ENCODE measurements at regions not wholly inside any gene's neighbourhood (a gene's known extent, or its start where the extent isn't known, plus 50 kb on each side); places are given as distances from the start of the nearest gene placed in this dataset.

- TF ChIP-seq CTCF (conservative IDR thresholded peaks at IDR 0.05): no peak
- peaks cover 0 to 4% of the 10 kb centered on the region in 2 experiments; a peak in 2 of 4 replicates for H3K4me1 Mint-ChIP-seq
- no peak overlapping the region for H3K27ac ChIP-seq (ENCODE audit: insufficient read length, low read depth, low read length)
- no peaks in the 10 kb centered on the region for H3K79me2 ChIP-seq (ENCODE audit: insufficient read depth, low read length)
- no peak overlapping the region for H2AK5ac ChIP-seq (ENCODE audit: insufficient read length, low read length)
- H3K27ac Mint-ChIP-seq: no peak overlapping the region
- no peaks in the 10 kb centered on the region for H3K23me2 ChIP-seq (ENCODE audit: insufficient read length, low read depth, low read length, poor library complexity, severe bottlenecking)
- H4K20me1 ChIP-seq (ENCODE audit: control insufficient read depth, insufficient read depth, insufficient read length): no peaks in the 10 kb centered on the region
- H3T11ph ChIP-seq (ENCODE audit: low read length): no peak overlapping the region
- H3K27me3 Mint-ChIP-seq (ENCODE audit: low read depth): no peaks in the 10 kb centered on the region
- no peak overlapping the region for H3K4ac ChIP-seq (ENCODE audit: low read depth, low read length)
- H3K18ac ChIP-seq (ENCODE audit: insufficient read length, low read depth, low read length): no peak overlapping the region
- no peak overlapping the region for H2BK5ac ChIP-seq (ENCODE audit: insufficient read length, low read length)
- H3K23ac ChIP-seq (ENCODE audit: insufficient read length, low read depth, low read length): no peak overlapping the region
- DNase-seq: peak; percentile 36
- no peak overlapping the region for H4K91ac ChIP-seq (ENCODE audit: insufficient read length, low read depth, low read length)
- no peaks in the 10 kb centered on the region for H3K79me1 ChIP-seq (ENCODE audit: insufficient read depth, low read depth, low read length, poor library complexity, severe bottlenecking)
- H3K27me3 ChIP-seq (ENCODE audit: insufficient read depth, low read length): no peaks in the 10 kb centered on the region
- H4K8ac ChIP-seq (replicated peaks; ENCODE audit: insufficient read length, low read depth, low read length): no peak overlapping the region
- WGBS (ENCODE audit: extremely low coverage, insufficient read length, low lambda C conversion rate): no CpG with 5 or more reads among the region's 24 CpGs
- H2BK15ac ChIP-seq (ENCODE audit: low read depth, low read length): no peak overlapping the region
- no peak overlapping the region for H3K4me3 Mint-ChIP-seq
- H3K4me1 ChIP-seq (ENCODE audit: insufficient read depth, low read length): no peaks in the 10 kb centered on the region
- no peak overlapping the region for H4K5ac ChIP-seq (ENCODE audit: insufficient read length, low read depth, low read length)
- no peak overlapping the region for H3K4me2 ChIP-seq (ENCODE audit: insufficient read depth, insufficient read length, low read length)
- no peak overlapping the region for H3K9ac ChIP-seq (ENCODE audit: extremely low read depth, insufficient read length, low read length)
- H2AFZ ChIP-seq (ENCODE audit: low read length): no peak overlapping the region
- no peak overlapping the region; the same call in 1 of the 2 replicates for H3K14ac ChIP-seq (ENCODE audit: insufficient read depth, low read length)
- H2BK20ac ChIP-seq (ENCODE audit: low read depth, low read length, poor library complexity, severe bottlenecking): no peak overlapping the region
- no peak overlapping the region for H2BK120ac ChIP-seq (ENCODE audit: low read depth, low read length, poor library complexity, severe bottlenecking)
- no peak overlapping the region for H3K56ac ChIP-seq (ENCODE audit: insufficient read length, low read depth, low read length)
- no peak overlapping the region for H2BK12ac ChIP-seq (ENCODE audit: insufficient read length, low read depth, low read length)
- H3K36me3 Mint-ChIP-seq (ENCODE audit: insufficient read depth in 1 of 3, low read depth in 3 of 3): no peaks in the 10 kb centered on the region
- no peaks in the 10 kb centered on the region for H3K9me3 Mint-ChIP-seq
- no peaks in the 10 kb centered on the region for H3K9me3 ChIP-seq (ENCODE audit: control insufficient read depth, low read depth, low read length)
Observed at GRCh38 chr13:22744688-22745452, 435.9 kb upstream of the SGCG start.
